Activated CD8-positive, alpha-beta memory T cell treated with anti-CD3 and anti-CD28 coated beads for 48 hours (primary cell): ENCODE measurements at regions not wholly inside any gene's neighbourhood (a gene's known extent, or its start where the extent isn't known, plus 50 kb on each side); places are given as distances from the start of the nearest gene placed in this dataset.

Experiments used
- DNase-seq, 3 experiments: peaks; one replicate each; pipeline ENCODE4 v3.0.0-alpha.2; 2020; ENCODE audit warnings: low read depth in 2 of 3, low spot score in 2 of 3

DNA sequence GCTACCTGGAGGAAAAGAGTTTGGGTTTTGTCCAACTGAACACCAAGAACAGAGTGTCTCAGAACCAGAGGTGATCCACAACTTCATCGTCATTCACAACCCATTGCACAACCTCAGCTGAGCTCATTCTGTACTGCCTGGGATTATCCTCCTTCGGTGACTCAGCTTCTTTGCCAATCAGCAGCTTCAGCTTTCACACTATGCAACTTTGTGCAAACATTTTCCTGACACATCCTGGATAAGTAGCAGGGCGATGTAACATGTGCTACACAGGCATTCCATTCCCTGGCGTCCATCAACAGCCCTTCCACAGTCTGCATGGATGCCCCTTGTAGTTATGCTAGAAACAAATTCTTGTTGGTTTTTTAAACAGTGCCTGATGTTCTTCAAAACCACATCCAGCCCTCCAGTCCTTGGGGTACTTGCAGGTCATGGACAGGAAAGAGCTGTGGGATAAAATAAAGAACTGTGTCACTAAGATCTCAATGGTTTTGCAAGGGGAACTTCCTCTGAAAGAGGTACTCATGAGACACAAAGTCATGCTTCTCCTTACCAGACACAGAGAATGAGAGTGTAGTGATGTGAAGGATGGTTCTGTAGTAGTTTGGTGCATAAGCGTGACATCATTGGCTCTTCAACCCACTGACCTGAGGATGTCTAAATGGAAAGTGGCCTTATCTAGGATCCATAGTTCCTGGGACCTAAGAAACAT lies 478.5 kb downstream of the KIF20B start:
- DNase-seq = no peak

DNA sequence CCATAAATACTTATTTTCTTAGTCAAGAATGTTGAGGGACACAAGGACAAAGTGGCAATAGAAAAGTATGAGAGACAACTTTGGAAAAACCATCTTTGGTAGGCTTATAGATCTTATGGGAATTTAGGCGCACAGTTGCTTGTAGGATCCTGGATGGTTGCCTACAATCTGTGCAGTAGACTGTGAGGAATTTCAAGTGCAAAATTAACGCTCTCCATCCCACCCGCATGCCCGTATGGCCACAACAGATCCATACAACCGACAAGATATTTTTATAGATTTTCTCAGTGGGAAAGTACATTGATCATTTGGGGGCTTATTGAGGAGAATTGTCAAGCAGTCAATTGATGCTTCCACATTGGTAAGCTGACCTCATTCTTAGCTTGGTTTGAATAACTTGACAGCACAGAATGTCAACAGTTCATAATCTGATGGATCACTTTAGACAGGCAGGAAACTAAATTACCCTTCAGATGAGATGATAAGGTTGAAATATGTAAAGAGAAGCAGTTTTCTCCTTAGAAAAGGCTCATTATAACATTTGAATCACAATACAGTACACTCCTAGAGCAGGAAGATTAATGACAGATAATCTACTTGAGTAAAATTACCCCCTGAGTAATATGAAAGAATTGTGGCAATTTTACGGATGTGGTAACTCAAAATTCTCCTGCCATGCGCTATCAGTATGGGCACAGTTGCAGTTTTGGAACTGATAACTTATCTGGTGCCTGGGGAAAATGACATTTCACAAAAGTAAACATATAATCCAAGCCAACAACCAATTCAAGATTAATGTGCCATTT lies 479.7 kb downstream of the KIF20B start:
- no peak for DNase-seq

DNA sequence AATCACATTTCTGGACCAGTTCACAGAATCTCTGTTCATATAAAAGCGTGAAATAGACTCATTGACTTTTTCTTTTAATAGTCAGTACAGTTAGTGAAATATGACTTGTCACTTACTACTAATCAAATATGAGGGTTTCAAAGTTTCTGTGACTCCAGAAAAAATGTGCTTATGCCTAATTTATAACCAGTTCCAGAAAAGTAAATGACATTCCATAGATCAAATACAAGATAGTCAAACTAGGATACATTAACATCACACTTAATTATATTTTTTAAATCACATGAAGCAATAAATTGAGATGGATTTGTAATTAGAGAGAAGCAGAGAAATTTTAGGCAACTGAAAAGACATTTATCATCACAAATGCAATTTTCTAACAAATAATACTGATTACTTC lies 491.4 kb downstream of the KIF20B start:
- no peak for DNase-seq

DNA sequence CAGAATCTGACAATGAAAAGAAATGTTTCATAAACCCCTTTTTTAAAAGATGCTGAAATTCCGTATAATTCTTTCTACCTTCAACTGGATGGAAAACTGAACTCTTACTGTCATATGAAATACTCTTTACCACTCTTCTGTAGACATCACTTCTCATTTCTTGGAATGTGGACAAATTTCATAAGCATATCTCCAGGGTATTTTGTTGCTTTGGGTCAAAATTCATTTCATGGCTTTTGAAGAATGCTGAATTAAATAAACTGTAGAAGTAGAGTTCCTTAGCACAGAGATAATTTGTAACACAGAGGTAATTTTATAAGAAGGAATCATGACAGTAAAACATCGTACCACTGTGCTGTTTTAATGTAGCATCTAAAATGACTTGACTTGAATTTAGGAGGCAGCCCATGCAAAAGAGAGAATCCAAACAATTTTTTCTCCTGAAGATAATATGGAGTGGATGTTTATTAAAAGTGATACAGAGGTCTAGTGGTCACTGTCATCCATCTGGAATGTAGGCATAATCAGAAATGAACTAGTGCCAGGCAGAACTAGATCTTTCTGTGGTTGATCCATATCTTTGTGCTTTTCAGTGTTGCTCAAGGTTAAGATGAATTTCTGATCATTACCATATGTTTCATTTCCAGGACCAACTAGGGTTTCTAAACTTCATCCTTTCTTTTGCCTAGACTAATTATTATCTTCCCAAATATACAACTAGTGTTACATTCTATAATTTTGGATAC lies 492.0 kb downstream of the KIF20B start:
- no peak for DNase-seq

DNA sequence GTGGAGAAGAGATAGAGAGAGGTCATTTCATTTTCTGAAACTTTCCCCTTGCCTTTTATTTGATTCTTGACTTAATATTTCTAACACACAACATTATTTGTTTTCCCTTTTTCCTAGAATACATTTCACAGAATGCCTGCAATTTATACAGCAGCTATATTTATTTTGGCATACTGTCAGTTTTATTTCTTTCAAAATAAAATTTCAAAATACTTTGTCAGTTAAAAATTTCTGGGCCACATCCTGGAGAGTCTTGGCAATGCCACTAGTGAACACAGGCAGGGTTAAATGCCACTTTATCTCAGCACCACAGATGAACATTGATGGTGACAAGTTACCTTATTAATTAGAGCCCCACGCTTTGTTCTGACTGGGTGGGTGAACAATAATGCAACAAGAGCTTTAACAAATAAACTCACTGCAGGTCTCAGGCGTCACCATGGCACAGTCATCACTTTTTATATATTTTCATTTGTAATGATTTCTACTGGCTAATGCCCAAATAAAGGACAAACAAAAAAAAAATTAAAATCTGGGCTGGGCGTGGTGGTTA lies 494.0 kb downstream of the KIF20B start:
- DNase-seq = no peak

DNA sequence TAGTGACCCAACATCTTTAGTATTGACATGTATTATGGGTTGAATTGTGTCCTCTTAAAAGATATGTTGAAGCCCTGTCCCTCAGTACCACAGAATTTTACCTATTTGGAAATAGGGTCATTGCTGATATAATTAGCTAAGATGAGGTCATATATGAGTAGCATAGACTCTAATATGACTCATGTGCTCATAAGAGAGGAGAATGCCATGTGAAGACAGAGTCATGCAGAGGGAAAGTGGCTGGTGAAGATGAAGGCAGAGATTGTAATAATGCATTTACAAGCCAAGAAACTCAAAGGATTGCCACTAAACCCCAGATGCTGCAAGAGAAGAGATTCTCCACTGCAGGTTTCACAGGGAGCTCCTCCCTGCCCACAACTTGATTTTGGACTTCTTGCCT lies 496.4 kb downstream of the KIF20B start:
- no peak for DNase-seq

DNA sequence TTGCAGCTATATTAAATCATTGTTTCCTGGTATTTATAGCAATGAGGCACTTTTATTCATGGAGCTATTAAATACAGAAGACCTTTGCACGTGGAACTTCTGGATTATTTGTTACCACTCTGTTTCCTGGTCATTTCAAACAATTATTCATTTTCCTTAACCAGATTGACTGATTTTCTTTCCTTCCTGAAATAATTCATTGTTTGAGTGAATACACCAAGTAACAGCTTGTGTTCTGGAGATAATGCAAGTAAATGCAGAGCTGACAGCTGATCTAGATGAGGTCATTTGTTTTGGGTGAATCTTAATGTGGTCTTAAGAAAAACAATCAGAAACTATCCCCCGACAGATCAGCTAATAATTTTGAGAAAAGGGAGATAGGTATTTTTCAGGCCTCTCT lies 497.7 kb downstream of the KIF20B start:
- no peak for DNase-seq

DNA sequence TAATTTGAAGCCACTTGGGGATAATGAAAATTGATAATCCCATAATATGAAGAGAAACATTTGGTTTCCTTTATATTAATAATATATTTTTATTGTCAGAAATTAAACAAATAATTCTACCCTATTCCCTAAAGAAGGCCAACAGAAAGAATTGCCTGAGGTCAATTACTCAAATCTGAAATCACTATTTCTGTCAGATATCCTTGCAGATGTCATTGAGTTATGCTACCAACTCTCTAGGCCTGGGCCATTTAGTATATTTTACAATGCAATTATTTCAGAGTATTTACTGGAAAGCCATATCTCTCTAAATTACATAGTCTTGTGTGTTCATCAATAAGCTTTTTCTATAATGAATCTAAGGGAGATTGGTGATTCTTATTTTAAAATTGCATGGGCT lies 498.1 kb downstream of the KIF20B start:
- no peak for DNase-seq

DNA sequence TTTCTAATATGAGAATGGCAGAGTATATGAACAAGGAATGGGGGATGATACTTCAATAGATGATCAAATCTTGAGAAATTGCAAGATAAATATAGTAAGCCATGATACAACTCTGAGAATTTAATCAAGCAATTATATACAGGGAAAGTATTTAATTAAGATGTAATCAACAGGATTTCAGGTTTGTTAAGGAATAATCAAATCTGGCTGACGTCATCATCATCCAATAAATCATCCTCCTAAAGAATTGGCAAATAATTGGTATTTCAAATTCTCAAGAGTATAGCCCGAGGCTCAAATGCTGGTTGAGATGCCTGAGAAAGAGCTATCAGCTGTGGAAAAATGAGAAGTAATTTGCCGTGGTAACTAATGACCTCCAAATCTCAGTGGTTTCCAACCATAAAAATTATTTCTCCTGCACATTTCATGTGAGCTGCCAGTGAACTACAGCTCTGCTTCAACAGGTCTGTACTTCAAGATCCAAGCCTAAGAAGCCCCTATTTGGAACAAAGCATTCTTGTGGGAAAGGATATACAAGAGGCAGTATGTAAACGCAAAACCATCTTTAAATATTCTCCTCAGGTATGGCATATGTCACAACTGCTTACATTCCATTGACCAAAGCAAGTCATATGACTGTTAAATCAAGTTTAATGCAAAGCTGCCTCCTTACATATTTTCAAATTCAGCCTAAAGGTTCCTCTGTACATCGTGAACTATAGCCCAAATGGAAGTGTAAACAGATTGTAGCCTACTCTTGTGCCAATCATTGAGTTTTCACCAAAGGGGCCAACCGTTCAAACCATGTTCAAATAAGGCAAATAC lies 503.0 kb downstream of the KIF20B start:
- DNase-seq = no peak

DNA sequence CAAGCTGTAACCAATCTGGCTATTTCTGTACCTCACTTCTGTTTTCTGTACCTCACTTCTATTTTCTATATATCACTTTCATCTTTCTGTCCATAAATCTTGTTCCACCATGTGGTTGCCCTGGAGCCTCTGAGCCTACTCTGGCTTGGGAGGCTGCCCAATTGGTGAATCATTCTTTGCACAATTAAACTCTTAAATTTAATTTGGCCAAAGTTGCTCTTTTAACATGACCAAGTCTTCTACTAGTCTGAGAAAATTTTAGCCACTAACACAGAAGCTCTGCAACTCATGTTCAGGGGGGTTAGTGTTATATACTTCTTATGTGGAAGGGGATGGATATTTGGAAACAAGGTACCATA lies 503.5 kb downstream of the KIF20B start:
- DNase-seq = no peak

DNA sequence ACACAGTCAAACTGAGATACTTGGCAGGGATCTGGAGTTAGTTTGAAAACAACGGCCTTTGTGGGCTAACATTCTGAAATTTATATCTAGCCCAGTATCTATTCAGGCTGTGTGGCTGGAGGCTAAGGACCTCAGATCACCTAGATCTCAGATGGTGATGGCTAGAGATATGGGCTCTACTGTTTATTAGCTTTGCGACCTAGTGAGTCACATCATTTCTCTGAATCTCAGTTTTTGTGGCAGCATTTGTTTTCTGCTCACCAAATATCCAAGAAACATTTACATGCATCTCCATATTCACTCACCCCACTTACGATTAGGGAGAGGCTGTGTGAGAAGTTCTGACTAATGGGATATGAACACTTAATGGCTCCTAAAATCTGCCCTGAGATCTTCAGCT lies 503.9 kb downstream of the KIF20B start:
- no peak for DNase-seq

DNA sequence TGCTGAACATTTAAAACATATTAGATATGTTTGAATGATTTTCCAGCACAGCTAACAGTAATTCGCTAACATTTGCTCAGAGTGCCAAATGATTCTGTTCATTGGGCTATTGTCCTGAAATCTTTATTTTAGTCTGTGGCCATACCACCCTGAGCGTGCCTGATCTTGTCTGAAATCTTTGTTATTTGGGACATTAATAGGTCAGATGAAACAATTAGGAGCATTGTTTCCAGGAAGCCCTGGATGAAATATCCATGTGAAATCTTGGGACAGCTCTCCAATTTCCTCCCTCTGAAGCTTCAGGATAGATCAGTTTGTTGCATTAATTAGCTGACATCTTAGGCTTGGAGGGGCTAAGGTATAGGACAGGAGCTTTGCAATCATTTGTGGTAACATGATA lies 512.0 kb downstream of the KIF20B start:
- DNase-seq = no peak

DNA sequence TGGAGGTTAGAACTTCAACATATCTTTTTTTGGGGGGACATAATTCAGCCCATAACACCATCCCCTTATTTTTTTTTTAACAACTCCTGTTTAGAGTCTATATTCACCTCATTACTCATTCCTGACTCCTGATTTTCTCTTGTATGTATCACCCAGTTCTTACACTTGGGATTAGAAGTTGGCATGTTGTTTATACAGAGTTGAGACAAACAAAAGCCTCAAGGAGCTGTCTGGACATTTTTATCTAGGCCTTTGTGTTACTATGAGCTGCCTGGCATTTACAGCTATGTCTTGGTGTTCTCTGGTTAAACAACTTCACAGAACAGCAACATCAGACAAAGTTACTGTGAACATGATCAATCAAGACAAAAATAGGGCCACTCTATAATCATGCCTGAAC lies 517.5 kb downstream of the KIF20B start:
- DNase-seq = no peak

DNA sequence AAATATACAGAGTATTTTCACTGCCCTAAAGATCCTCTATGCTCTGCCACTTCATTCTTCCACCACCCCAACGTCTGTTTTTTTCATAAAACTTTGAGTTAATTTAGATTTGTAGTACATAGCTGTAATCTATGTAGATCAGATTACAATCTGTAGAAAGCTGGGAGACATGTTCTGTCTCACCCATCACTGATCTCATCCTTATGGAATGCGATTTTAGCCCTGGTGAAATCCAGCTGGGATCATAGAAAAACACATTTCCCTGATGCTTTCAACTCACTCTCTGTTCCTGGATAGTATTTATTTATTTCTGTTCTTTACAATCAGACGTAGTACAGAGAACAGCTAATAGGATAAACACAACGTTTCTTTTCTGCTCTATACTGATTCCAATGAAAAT lies 521.0 kb downstream of the KIF20B start:
- no peak for DNase-seq

DNA sequence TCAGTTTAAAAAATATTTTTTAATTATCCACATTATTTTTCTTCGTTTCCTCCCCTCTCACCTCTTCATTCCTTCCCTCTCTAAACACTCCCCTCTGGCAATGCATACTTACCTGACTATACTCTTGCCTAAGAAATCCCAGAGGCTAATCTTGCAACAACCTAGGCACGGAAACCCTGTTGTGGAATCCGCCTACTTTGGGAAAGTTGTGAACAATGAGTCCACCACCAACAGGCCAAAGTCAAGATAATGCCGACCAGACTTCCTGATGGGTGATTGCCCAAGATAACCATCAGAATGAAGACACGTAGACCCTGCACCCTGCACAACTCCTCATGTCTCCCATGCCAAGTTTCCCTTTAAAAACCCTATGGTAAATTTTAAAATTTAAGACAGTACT lies 521.5 kb downstream of the KIF20B start:
- no peak for DNase-seq

DNA sequence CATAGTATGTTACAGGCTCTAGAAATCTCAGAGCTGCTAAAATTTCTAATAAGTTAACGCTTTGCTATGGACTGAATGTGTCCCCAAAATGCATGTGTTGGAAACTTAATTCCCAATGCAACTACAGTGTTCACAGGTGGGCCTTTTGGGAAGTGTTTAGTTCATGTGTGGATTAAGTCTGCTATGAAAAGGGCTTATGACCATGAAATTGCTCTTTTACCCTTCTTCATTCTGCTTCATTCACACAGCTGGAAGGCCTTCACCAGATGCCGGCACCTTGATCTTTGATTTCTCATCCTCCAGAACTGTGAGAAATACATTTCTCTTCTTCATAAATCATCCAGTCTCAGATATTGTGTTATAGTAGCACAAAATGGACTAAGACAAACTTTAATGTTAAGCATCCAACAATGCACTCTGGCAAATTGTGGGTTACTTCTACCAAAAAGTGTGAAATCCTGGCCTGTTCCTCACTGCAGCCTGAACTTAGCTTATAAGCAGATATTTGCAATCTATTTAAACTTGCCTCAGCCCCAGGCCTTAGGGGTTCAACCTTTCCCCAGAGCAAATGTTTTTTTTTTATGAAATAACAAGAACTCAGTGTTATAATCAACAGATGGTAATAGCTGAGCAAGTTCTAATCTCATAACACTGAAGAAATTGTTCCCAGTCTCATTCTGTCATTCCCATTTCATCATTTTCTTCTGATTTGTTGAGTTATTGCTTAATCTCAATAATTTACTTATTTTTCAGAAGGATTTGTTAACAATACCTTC lies 523.6 kb downstream of the KIF20B start:
- DNase-seq = no peak

DNA sequence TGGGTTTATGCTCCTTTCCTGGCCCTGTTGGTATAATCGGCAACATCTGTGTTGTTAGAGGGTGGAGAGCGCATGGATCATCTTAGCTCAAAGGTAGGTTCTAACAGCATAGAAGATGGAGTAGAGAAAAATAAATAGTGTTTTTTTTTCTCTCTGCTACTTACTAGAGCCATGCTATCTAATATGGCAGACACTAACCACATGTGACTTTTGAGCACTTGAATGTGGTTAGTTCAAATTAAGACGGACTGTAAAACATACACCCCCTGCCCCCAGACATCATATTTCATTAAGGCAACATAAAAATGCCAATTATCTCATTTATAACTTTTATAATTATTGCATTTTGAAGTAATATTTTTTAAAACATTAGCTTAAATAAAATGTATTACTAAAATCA lies 525.1 kb downstream of the KIF20B start:
- DNase-seq = no peak

DNA sequence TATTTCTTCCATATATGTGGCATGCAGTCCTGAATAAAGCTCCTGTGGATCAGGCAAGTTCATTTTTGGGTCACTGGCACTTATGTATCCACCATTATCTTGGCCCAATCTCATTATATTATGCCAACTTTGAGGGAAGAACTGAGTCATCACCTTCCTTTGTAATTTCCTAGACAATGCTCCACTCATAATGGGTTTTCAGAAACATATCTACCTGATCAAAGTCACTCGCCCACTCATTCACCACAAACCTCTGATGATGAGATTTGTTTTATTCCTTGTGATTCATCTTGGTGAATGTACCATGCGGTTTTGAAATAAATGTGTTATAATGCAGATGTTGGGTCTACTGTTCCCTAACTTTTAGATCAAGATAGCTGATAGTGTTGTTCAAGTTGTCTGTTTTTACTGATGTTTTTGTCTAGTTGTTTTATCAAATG lies 525.8 kb downstream of the KIF20B start:
- peak in 1 of 3 experiments; percentile 19 for DNase-seq

DNA sequence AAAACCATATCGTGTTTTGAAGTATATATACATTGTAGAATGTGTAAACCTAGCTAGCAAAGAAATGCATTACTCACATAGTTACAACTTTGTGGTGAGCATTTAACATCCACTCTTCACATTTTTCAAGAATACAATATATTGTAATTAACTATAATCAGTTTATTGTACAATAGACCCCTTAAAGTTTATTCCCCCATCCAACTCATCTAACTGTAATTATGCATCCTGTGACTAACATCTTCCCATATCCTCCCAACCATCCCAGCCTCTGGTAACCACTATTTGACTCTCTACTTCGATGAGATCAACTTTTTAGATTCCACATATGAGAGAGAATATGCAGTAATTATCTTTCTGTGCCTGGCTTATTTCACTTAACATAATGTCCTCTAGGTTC lies 526.4 kb downstream of the KIF20B start:
- no peak for DNase-seq

DNA sequence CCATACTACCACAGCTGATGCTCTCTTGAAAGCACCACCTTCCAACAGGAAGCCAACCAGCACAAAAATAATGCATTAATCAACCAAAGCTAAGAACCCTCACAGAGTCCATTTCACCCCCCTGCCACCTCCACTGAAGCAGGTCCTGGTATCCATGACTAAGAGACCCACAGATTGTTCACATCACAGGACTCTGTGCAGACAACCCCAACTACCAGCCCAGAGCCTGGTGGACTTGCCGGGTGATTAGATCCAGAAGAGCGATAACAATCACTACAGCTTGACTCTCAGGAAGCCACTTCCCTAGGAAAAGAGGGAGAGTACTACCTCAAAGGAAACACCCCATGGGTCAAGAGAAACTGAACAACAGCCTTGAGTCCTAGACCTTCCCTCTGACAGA lies 528.1 kb downstream of the KIF20B start:
- no peak for DNase-seq
